HG02970 (cell line): ENCODE measurements at regions not wholly inside any gene's neighbourhood (a gene's known extent, or its start where the extent isn't known, plus 50 kb on each side); places are given as distances from the start of the nearest gene placed in this dataset.
"Not testable (repeated sequence)": the region's sequence is repeated elsewhere in the genome, so short reads cannot be mapped to it uniquely, and the experiment has no call there.

Experiments
- ATAC-seq: cut with Tn5 transposase; IDR thresholded peaks from one replicate; pipeline ENCODE4 v1.9.1; 2021; ENCODE audit warnings: mild to moderate bottlenecking, moderate library complexity, moderate number of reproducible peaks; ENCODE audit not compliant: unreplicated experiment, low FRiP score

DNA sequence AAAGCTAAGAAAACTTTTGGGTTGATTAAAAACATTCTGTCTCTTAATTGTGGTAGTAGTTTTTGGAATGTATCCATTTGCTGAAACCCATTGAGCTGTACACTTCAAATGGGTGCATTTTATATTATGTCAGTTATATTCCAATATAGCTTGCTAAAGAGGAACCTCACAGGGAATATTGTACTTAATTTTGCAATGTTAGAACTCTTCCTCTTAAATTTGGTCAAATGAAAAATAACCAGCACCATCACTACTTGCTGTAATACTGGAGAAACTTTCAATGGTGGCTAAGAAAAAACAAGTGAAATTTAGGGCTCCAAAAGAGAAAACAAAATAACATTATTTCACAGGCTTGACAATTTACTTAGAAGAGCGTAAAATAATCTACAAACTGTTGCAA is 651.5 kb downstream of the MAFB start:
- no peak for ATAC-seq

DNA sequence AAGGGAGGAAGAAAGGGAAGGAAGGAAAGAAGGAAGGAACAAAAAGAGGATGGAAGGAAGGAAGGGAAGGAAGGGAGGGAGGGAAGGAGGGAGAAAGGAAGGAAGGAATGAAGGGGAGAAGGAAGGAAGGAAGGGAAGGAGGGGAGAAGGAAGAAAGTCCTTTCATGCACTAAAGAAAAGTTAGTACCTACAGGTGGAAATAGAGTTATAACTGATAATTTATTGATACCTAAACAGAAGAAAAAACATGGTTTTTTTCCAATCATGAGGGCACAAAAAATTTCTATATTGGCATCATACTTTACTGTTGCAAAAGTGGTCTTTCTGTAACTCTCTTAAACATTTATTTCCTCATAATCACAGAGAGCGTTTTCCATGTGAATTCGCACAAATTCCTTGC is 659.4 kb downstream of the MAFB start:
- ATAC-seq = no peak

DNA sequence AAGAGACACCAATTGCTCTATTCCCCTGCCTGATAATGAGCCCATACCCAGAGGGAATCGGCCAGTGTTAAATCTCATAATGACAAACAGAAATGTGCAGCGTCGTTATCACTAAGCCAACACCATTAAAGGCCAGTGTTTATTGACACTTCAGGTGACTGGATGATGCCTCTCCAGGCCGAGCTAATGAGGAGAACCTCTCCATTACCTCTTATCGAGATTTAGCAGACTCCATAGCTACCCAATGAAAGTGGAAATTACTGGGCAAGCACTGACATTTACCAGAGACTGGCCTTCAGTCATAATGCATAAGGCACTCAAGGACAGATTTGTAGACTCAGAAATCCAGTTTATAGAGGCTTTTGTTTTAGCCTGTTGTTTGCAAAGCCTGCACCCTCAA is 669.5 kb downstream of the MAFB start:
- no peak for ATAC-seq

DNA sequence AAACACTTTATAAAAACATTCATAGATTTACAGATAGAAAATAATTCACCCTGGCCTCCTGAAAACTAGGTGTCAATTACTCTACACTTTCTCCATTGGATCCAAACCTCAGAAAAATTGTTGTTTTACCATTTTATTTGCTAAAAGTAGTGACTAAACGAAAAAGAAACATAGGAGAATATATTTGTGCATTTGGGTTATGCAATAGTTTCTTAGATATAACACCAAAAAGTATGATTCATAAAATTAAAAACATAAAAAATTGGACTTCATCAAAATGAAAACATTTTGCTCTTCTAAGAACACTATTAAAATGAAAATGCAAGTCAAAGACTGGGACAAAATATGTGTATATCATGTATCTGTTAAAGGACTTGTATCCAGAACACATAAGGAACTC is 671.3 kb downstream of the MAFB start:
- no peak for ATAC-seq

DNA sequence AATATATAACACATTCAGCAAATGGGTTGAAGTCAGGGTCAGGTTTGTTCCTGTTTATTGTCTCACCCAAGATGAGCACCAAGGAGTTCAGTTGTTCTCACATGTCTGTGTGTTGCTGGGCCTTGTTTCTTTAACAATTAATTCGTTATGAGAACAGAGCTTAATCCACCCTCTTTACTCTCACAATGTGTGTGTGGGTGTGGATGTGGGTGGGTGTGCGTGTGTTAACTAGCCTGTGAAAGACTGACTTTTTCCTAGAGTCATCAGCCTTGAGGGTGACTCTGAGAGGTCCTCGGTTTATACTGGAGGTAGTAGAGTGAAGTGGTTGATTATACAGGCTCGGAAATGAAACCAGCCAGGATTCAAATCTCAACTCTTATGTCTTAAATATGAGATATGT is 672.1 kb downstream of the MAFB start:
- ATAC-seq = no peak

DNA sequence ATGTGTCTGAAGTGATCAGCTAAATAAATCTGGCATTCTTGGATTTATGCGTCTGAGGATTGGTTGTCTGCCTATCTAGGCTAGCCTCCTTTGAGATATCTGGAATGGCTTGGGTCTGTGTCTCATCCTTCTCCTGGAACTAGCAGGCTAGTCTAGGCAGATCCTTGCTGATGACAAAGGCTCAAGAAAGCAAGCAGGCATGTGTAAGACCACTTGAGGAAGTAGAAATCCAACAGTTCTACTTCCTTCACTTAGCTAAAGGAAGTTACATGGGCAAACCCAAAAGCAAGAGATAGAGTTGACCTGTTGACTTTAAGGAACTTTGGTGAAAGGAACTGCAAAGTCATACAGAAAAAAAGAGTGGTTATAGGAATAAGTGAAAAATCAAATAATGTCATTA is 672.6 kb downstream of the MAFB start:
- no peak for ATAC-seq

DNA sequence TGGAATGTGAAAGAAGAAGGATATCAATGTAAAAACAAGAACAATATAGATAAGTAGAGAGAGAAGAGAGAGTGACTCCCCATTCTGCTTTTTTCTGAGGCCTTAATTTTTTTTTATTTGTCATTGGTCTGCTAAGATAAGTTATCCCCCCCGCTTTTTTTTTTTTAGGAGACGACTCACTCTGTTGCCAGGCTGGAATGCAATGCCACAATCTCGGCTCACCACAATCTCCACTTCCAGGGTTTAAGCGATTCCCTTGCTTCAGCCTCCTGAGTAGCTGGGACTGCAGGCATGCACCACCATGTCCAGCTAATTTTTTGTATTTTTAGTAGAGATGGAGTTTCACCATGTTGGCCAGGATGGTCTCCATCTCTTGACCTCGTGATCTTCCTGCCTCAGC is 677.0 kb downstream of the MAFB start:
- not testable (repeated sequence) for ATAC-seq

DNA sequence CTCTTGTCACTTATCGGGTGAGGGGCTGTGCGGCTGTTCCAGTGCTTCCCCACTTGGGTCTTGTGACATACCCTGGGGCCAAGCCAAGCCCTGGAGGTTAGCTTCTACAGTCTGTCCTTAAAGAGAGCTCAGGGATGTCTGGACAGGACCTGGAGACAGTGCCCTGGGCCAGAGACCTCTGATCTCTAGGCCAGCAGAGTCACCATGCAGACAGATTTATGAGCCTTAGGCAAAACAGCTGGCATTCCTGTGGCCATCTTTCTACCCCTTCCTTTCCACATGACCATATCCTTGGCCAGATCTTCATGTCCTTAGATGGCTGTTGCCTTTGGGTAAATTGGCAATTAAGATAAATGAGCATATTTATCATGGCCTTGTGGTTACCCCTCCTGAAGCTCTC is 678.6 kb downstream of the MAFB start:
- no peak for ATAC-seq

DNA sequence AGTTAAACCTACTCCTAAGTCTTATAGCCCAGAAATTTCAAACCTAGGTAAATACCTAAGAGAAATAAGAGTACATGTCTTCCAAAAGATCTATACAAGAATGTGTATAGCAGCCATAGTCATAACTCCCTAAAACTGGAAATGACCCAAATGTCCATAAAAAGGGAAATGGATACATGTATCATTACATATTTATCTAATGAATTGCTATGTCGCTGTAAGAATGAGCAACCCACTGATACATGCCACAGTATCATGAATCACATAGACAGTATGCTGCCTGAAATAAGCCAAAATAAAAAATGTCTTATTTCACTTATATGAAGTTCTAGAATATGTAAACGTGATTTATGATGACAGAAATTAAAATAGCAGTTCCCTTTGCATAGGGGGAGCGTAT is 679.5 kb downstream of the MAFB start:
- no peak for ATAC-seq

DNA sequence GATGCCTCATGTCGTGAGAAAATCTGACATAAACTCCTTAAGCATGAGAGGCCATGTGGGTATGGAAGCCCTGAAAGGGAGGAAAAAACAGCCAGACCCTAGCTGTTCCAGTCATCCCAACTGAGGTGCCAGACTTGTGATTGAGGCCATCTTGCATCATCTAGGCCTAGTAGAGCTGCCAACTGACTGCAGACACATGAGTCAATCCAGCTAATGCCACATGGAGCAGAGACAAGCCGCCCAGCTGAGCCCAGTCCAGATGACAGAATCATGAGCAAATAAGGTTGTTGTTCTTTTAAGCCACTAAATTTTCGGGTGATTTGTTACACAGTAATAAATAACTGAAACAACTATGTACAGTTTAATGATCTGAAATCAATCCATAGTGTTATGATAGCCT is 680.9 kb downstream of the MAFB start:
- ATAC-seq = no peak

DNA sequence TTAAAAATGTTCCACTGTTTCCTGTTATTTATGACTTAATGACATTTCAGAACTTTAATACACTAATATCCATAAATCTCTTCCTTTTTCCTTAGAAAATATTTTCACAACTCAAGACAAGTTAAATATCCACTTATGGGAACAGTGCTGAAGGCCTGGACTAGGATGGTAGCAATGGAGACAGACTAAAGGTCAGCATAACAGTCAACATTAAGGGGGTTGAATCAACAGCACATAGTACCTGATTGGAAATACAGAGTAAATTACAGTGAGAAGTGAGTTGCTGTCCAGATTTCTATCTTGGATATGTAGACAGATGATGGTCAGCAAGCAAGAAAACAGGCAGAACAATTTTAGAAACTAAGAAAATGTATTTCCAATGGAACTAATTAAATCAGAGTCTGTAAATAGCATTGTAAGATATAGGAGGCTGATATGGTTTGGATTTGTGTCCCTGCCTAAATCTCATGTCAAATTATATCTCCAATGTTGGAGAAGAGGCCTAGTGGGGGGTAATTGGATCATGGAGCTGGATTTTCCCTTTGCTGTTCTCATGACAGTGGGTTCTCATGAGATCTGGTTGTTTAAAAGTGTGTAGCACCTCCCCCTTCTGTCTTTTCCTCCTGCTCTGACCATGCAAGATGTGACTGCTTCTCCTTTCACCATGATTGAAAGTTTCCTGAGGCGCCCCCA is 682.7 kb downstream of the MAFB start:
- no peak for ATAC-seq

DNA sequence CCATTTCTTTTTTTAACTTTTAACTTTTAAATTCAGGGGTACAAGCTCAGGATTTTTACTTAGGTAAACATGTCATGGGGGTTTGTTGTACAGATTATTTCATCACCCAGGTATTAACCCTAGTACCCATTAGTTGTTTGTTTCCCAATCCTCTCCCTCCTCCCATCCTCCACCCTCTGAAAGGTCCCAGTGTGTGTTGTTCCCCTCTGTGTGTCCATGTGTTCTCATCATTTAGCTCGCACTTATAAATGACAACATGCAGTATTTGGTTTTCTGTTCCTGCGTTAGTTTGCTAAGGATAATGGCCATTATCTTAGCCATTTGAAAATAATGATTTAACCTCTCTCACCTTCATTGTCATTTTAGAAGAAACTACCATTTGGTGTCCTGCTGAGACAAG is 684.9 kb downstream of the MAFB start:
- ATAC-seq = not testable (repeated sequence)

DNA sequence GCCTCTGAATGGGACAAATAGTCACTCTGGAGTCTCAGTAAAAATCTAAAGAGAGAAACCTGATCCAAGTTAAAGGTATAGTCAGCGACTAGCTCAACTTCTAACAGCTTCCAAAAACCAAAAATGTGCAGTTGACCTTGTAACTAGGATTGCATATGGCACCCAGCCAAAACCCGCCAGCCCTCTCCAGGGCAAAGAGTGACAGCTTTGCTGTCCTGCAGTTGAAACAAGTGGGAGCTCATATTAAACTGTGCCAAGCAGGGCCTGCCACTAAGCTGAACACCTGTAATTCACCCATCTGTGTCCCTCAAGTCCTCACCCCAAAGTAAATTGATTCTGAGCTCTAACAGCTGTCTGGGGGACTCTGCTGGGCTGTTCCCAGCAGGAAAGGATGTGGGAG is 695.3 kb downstream of the MAFB start:
- ATAC-seq = no peak

DNA sequence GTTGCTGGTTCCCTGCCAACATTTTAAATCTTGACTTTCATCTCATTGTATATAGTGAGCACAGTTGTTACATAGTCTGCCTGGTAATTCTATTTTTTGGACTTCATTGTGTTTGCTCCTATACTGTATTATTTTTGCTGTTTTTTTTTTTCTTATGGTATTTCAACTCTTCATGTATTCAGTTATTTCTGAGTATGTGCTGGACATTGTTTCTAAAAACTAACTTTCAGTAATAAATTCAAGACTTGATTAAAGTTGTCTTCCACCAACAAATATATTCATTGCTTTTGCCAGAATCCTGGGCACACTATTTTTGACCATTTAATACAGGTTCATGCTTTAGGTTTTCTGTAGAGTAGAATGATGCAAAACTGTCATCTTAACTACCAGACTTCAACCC is 698.3 kb downstream of the MAFB start:
- ATAC-seq = no peak

DNA sequence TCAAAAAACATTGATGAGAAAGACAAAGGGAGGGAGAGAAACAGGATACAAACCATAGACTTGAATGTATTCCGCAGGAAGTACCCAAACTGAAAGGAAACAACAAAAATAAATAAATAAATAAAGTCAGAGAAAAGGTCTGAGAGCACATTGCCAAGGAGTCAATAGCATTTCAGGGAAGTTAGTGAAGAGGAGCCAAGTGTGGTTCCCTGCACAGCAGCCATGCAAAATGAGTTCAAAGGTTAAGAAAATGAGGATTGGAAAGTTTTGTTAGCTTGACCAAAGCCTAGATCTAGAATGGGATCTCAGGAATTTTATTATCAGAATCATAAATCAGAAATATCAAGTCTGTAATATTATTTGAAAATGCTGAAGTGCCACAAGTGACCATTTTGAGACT is 700.0 kb downstream of the MAFB start:
- ATAC-seq = no peak

DNA sequence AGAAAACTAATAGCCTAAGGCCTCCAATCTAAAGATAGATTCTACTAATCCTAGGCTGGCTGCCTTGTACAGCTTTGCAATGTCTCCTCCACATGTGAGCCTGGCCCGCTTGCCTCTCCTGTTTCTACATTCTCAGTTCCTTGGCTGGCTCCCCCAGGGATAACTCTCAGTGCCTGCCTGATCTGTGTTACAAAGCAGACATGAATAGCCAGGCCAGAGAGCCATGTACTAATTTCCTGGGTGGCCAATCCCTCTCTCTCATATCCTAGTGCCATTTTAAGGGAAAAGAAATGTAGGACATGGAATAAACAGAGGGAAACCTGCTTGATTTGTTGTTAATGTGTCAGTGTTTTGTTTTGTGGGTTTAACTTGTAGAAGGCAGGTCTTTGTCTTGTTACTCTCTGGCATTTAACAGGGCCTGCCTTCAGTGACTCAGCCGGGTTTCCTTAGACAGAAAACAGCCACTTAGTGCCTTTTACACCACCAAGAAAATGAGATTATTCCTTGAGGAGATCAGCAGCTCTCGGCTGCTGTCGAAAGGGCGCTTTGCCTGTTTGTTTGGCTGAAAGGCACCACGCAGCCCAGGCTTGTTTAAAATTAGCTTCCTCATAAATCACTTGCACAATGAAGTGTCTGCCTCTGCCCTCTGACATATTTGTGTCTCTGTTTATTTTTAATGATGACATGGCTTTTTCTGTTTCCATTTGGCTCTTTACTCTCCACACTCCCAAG is 702.7 kb downstream of the MAFB start:
- no peak for ATAC-seq

DNA sequence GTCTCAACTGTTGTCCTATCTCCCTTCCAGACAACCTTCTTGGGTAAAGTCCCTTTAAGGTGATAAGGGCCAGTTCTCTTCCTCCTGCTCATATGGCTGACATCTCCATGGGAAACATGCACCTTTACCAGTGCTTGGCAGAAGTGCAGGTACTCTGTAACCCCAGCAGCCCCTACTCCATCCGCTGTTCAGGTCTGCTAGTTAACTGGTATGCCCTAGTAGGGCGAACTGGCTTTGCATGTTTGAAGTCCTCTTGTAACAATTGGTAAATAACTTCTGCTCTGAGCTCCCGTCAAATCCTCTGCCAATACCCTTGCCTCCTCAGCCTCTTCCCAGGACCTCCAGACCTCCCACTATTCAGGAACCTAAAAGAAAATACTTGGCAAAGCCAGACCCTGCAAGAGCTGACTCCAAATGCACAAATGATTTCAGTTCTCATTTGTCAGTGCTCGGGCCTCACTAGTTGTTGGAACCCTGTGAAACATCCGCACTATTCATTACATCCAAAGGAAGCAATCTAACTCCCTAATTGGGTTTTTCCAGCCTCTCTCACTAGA is 703.7 kb downstream of the MAFB start:
- ATAC-seq = no peak

DNA sequence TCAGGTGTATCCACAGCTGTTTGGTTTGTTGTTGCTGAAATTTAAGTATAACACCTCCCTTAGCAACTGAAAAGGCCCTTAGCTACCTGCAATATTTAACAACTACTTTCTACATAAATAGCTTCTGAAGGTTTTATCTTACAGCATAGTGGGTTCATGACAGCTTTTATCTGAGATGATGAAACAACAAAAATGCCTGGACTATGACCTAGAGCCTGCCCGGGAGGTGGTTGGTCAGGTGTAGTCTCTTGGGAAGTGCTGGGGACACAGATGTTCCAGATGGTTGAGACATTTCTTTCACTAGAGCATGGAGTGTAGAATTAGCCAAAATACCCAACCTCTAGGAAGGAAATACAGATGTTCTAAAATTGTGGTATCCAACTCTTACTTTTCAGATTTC is 705.4 kb downstream of the MAFB start:
- no peak for ATAC-seq

DNA sequence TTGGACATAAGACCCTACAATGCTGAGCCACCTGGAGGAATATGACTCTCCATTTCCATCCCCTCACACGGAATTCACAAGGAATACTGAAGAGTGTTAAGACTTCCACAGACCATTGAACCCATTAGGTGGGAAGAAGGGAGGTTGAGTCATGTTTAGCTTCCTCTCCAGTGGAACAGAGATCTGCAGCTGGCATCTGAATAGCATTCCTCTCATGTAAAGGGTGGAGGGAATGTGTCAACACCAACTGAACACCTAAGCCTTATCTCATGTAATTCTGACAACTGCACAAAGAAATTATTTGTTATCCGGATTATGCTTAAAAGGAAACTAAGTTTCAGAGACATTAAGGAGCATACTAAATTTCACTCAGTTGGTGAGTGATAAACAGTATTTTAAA is 705.9 kb downstream of the MAFB start:
- ATAC-seq = no peak

DNA sequence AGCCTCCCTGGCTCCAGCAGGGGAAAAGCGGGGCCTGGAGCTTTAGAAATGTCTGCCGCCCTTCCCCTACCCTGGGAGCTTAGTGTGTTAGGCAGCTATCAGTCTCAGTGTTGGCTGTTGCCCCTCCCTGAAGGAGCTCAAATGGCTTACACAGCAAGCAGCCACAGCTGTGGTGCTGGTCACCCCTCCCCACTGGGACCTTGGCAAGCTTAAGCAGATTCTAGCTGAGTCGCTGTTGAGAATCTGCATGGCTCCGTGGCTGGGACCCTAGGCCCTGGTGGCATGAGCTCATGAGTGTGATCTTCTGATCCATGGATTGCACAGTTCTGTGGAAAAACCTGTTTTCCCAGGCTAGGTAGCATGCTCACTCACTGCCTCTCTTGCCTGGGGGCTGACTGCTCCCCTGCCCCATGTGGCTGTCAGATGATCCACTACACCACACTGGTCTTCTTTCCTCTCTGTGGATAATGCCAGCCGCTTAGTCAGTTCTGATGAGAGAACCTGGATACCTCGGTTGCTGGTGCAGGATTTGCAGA is 714.0 kb downstream of the MAFB start:
- ATAC-seq = no peak

DNA sequence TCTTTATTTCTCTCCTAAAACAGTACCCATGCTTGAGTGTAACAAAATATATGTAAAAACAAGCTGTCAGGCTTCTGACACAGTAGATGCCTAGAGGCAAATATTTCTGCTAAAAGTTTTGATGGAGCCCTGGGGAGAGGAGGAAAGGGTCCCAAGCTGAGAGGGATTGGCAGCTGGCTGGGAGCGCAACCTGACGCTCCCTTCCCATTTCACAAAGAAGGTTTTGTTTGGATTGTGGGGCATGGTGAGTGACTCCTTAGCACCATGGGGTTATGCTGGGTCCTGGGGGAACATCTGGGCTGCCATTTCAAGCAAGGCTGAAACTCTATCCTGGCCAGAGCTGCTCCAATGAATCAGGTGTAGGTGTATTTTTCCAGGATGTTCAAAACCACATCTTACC is 720.5 kb downstream of the MAFB start:
- no peak for ATAC-seq

DNA sequence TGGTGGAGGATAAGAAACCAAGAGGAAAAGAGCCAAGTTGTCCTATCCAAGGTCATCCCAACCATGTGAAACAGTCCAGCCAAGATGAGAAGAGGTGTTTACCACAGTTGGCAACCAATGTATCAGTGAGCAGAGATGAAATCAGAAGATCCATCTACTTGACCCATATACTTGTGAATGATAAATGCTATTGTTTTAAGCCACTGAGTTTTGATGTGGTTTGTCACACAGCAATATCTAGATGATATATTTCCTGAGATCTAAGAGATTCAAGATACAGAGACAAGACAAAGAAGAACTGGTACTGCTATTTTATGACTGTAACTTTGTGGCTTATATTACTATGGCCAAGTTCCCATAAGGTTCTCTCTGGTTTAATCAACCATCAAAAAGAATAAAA is 721.2 kb downstream of the MAFB start:
- no peak for ATAC-seq
